HG03571 (cell line): ENCODE measurements at regions not wholly inside any gene's neighbourhood (a gene's known extent, or its start where the extent isn't known, plus 50 kb on each side); places are given as distances from the start of the nearest gene placed in this dataset.
"Not testable (repeated sequence)": the region's sequence is repeated elsewhere in the genome, so short reads cannot be mapped to it uniquely, and the experiment has no call there.

Experiments used
- ATAC-seq: cut with Tn5 transposase; IDR thresholded peaks from one replicate; pipeline ENCODE4 v1.9.1; 2021; ENCODE audit not compliant: unreplicated experiment

DNA sequence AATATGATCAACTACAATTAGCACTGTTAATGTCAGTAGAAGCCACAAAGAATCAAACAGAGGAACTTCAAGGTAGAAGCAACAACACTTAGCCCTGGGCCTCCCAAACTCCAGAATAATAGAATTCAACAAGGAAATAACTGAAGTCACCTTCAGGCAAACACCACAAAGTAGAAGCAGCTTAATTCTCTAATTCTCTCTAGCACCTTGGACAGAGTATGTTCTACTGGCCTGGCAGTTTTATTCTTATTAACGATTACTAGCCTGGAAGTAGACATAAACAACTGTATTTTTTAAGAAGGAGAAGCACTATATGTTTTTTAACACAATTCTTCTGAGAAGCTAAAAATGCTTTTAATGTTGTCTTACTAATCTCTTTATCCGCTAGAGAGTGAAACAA lies 911.9 kb downstream of the DTWD2 start:
- no peak for ATAC-seq

DNA sequence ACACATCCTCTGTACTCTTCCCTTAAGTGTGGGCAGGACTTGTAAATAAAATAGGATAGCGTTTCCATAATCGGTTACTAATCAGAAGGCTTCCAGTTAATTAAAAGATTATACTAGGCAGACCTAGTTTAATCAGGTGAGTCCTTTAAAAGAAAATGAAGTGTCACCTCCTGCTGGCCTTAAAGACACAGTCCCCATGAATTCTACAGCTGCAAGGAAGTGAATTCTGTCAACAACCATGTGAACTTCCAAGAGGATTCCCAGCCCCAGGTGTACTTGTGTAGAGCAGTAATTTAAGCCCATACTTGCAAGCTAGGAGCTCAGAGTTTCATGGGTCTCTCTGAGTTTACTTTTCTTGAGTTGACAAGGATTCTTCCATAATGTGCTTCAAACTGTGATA lies 918.3 kb downstream of the DTWD2 start:
- no peak for ATAC-seq

DNA sequence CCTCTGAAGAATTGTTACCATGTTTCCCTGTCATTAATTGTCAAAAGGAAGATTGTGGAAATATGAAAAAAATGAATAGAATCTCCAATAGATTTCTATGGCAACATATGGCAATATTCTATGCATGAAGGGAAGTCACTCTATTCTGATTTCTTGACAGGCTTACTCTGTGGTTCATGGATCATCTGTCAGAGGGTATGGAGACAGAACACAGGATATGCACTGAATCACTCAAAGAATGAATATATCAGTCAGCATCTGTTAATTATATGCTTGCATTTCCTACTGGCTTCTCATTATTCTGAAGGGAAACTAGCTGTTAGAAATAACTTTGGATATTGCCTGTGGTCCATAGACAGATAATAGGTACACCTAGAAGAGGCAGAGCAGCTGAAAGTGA lies 918.9 kb downstream of the DTWD2 start:
- ATAC-seq = no peak

DNA sequence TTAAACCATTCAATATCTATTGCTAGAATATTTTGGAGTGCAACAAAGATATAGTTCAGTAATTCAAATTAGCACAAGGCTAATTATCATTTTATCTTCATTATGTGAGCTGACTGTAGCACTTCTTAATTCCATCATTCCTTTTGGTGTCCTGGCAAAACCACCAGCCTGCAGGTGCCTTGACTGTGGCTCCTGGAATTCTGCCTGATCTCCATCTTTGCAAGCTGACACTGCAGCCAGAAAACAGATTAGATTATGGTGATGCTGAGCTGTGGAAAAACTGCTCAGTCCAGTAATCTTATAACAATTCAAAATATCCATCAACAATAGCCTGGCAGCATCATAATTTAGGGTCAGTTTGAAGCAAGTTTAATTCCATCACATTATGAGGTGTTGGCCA lies 919.5 kb downstream of the DTWD2 start:
- no peak for ATAC-seq

DNA sequence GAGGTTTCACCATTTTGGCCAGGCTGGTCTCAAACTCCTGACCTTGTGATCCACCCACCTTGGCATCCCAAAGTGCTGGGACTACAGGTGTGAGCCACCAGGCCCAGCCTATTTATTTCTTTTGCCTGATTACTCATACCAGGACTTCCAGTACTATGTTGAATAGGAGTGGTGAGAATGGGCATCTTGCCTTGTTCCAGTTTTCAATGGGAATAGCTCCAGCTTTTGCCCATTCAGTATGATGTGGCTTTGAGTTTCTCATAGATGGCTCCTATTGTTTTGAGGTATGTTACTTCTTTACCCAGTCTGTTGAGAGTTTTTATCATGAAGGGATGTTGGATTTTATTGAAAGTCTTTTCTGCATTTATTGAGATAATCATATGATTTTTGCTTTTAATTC lies 924.5 kb downstream of the DTWD2 start:
- not testable (repeated sequence) for ATAC-seq

DNA sequence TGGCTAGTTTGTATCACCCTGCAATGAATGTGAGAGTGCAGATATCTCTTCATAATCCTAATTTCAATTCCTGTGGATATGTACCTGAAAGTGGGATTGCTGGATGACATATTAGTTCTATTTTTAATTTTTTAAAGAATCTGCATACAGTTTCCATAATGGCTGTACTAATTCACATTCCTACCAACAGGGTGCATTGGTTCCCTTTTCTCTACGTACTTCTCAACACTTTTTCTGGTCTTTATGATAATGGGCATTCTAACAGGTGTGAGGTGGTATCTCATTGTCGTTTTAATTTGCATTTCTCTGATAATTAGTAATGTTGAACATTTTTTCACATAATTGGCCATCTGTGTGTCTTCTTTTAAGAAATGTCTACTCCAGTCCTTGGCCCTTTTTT lies 927.5 kb downstream of the DTWD2 start:
- no peak for ATAC-seq

DNA sequence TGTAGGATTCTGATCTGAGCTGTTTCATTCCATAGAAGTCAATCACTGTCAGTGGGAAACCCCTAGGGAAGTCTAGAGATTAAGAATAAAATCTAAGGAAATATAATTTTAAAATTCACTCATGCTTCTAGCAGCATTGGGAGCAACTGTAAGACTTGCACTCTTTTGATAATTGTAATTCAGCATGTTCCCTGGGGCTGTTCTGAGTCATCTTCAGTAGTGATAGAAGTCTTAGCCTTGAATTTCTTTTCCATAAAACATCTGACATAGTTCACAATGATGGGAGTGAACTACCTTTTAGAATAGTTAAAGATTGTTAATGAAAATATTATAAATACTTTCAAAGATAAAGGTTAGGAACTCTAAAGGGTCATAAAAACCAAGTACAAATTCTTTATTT lies 935.8 kb downstream of the DTWD2 start:
- ATAC-seq = no peak

DNA sequence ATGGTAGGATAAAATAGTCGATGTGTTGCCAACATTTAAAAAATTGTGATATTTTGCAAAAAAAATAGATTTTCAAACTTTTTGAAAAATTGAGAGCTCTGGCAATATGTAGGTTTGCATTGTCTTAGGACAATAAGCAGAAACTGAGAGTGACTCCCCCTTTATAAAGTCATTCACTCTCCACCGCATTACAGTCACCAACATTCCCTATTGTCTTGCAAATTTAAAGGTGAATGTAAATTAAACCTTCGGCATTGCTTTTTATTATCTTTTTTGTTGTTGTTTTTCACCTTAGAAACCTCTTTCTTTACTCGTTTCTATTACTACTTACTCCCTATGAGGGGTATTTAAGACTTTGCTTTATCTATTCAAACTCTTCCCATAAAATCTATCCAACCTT lies 944.2 kb downstream of the DTWD2 start:
- no peak for ATAC-seq

DNA sequence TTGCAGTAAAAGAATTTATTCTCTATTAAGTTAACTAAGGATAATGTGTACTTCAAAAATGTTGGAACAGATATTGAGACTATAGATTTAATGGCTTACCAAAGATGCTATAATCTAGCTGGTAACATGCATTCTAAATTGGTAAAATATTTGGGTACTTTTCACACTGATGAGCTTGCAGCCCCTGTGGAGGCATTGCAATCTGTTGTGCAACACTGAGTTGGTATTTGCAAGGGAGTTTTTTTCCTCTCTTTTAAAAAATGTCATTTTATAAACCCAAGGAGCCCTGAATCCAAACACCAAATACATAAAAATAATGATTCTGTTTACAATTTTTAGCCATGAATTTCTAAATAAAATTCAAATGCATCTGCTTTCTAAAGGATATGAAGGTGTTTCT lies 944.8 kb downstream of the DTWD2 start:
- no peak for ATAC-seq

DNA sequence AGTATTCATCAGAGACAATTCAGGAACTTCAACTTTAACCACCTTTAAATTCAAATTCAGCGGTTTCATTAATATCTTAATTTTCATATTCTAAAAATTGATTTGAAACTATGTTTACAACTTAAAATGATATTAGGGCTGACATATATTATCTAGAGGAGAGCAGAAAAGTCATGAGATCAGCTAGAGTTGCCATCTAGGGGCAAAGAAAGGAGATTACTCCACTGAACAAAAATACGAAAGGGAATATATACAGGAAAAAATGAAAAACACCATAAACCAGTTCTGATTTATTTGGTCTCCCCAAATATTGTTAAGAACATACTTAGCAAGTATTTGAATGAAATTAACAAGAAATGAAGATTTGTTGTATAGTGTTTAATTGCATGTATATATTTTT lies 946.3 kb downstream of the DTWD2 start:
- no peak for ATAC-seq

DNA sequence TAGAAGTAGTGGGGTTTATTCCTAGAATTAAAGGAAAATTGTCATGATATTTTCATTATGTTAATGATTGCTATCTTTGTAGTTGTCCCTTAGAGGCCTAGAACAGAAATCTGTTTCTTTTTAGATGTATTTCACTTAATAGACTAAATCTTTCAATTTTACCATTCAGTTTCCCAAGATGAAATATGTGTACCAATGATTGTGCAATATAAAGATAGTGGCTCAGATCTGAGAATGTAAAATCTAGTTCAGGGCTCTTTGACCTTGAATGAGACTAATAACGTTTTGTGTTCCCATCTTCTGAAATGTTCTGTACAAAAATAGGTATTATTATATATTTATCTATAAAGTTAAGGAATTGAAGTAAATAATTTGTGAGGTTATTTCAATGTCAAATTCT lies 947.9 kb downstream of the DTWD2 start:
- no peak for ATAC-seq

DNA sequence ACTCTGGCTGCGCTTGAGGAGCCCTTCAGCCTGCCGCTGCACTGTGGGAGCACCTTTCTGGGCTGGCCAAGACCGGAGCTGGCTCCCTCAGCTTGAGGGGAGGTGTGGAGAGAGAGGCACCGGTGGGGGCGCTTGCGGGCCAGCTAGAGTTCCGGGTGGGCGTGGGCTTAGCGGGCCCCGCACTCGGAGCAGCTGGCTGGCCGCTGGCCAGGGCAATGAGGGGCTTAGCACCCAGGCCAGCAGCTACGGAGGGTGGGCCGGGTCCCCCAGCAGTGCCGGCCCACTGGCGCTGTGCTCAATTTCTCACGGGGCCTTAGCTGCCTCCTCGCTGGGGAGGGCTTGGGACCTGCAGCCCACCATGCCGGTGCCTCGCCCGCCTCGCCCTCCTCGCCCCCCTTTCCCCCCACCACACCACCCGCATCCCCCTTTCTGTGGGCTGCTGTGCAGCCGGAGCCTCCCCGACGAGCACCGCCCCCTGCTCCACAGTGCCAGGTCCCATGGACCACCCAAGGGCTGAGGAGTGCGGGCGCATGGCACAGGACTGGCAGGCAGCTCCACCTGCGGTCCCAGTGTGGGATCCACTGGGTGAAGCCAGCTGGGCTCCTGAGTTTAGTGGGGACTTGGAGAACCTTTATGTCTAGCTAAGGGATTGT lies 954.5 kb downstream of the DTWD2 start:
- ATAC-seq = no peak

DNA sequence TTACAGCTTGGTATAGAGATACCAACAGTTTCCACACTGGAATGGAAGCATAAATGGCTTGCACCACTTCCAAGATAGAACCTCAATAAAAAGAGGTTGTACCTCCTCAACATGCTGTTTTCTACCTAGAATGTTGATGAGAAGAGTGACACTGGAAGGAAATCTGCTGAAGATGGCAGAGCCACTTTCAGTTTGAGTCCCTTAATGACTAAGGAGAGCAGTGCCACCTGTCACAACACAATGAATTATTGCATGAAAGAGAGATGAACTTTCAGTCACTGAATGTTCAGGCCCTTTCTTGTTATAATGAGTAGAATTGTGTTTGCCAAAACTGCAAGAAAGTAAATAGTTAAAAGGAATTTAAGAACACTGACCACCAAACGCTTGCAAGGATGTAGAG lies 958.5 kb downstream of the DTWD2 start:
- no peak for ATAC-seq

DNA sequence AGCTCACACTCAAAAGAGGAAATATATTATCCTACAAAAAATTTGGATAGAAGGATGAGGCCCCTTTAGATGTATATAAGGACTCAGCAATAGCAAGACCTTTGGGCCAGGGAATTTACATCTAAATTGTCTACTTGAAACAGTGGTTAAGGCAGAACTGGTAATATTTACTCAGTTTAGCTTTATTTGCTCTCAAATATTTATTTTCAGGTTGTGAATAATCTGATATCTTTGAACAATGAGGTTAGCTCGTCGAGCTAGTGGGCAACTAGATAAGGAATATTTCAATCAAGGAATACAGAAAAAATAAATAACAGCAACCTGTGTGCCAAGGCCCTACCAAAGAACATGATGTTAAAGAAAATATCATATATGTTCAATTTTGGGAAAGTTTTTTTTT lies 966.3 kb downstream of the DTWD2 start:
- ATAC-seq = no peak

DNA sequence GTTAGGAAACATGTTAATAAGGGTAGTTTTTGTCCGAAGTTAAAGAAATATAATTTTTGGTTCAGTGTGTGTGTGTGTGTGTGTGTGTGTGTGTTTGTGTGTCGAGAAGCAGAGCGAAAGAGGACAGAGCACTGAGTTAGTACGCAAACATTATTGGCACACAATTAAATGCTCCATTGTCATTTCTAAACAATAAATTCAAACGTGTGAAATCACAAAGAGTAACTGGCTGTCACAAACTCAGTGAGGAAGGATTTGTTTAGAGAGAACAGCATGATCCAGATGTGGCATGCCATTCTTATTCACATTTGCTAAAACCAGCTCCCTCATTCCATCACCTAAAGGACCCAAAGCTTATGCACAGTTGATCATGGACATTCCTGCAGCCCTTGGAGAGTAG lies 970.8 kb downstream of the DTWD2 start:
- ATAC-seq = no peak

DNA sequence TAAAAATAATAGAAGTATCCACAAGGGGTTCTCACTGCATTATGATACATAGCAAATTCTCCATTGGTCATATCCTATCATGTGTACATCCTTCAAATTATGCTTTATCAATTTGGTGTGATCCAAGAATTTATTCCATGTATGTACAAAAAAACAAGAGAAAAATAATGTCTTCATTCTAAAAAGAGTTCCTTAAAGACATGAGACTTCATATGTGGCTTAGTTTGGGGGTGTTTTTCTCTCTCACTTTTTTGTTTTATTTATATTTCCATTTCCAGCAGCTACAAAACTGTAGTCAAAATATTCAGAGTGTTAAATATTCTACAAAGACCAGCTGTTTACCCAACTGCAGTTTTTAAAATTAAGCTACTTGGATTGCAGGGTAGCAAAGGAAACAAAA lies 972.0 kb downstream of the DTWD2 start:
- ATAC-seq = no peak

DNA sequence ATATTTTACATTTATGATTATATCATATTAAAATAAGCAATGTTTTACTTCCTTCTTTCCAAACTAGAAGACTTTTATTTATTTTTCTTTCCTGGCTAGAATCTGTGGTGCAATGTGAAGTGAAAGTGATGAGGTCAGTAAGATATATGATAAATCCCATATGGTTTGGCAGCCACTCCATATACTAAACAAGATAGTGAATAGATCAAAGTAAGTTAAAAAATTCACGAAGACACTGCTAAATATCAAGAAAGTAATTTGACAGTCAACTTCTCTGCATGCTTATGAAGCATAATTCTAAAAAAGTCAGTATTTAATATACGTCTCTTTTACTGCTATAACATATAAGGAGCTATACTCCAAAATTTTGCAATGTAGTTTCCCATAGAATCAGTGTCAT lies 972.8 kb downstream of the DTWD2 start:
- no peak for ATAC-seq

DNA sequence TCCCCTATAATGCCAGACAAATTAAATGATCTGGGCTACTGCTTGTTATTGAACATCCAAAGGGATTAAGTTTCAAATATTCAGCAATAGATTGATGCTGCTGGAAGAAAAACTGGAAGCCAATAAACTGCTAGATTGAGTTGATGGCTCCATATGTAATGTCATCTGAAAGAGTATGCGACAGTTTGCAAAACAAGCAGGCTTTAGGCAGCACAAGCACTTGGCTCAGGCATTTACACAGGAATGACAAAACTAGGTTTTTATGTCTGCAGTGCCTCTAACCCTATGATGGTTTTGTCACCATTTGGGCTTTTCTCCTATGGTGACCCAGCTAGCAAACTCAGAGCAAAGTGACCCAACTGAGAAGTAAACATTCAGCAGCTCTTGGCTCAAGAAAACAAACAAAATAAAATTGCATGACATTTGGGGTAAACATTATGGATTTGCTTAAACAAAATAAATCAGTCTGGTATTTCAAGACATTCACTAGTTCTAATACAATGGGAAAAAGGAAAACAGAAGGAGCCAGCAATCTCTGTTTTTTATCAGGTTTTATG lies 978.5 kb downstream of the DTWD2 start:
- no peak for ATAC-seq

DNA sequence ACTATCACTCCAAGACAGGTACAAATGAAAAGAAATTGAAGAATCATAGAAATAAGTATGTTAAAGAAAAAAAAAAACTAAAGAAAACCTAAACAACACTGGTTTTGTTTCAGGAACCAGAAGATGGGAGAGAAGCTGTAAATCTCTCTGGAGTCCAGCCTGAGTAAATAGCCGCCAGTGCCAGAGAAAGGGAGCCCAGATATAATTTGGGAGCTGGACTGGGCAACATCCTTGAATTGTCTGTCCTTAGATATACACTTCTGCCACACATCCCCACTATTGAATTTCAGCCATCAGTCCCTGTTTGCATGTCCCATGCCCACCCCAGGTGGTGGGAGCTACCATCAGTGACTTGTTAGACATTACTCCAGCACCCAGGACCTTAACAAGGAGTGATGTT lies 979.6 kb downstream of the DTWD2 start:
- ATAC-seq = no peak

DNA sequence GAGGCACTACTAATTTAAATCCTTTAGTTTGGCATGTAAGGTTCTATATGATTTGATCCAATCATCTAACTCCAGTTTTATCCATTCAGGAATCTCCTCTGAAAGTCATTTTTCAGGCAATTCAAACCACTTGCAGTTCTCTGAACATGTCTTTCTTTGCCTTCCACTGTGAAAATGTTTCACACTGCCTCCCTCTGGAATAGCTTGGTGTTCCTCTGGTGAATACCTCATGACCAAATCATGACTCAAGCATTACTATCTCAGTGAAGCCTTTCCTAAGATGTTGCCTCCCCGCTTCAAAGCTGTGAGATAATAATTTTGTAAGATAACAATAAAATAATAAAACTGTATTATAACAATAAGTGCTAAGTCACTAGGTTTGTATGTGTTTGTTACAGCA lies 981.1 kb downstream of the DTWD2 start:
- no peak for ATAC-seq

DNA sequence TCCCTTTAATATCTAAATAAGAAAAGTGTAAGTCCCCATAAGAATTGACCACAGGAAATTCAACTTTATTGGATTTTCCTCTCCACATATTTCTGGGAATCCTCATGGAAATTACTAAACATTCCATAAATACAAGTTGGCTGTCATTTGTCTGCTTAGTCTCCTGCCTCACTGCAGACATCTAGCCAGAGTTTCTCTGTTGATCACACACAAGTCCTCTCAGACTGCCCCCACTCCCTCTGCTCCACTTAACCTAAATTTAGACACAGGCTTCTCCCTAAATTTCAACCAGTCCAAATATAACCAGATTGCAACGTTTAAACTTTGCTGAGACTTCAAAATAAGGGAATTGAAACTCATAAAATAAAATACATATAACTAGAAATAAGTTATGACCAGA lies 982.1 kb downstream of the DTWD2 start:
- no peak for ATAC-seq

DNA sequence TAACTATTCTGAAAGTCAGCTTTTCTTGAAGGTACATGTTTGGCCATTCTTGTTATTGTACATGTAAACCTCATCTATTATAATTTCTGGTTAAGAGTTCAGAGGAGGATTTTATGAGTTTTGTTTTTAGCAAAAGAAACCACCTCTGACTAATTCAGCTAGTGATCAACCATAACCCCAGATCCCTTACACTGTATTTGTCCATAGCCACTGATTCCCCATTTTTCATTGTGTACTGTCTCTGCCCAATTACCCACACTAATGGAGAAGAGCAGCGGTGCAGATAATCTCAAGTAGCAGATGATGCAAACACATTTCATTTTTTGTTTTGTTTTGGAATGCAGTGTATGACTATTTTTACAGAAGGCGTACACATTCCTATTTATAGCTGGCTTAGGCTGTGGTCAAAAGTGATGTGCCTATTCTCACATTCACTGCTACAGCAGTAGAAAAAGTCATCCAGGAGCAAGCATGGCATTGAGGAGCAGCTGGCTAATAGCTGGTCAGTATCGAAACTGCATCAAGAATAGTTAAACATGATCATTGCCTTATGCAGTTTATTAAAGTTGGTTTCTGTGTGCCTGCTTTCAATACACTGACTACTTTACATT lies 988.3 kb downstream of the DTWD2 start:
- ATAC-seq = no peak

DNA sequence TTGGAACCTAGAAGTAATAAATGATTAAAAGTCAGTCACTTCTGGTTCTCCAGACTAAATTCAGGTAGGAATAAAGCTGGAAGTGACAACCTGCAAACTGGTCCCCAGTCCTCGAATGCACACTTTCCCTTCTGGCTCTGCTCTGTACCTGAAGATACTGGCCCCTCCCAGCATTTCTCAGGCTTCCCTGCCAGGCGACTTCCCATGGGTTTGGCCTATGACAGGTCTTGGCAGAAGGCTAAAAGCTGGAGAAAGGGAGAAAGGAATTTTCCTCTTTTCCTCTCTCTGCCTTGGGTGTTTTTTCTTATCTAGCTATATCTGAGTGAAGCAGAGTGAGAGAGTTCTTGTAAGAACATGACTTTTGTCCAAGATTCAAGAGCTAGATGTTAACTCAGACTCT lies 1005.7 kb downstream of the DTWD2 start:
- no peak for ATAC-seq
